Hepatic stellate cell (primary cell): ENCODE measurements at regions not wholly inside any gene's neighbourhood (a gene's known extent, or its start where the extent isn't known, plus 50 kb on each side); places are given as distances from the start of the nearest gene placed in this dataset.
"Not testable (repeated sequence)": the region's sequence is repeated elsewhere in the genome, so short reads cannot be mapped to it uniquely, and the experiment has no call there.

Source experiments
- DNase-seq: peaks from one replicate; pipeline ENCODE4 v3.0.0; 2011; ENCODE audit warnings: low spot score

DNA sequence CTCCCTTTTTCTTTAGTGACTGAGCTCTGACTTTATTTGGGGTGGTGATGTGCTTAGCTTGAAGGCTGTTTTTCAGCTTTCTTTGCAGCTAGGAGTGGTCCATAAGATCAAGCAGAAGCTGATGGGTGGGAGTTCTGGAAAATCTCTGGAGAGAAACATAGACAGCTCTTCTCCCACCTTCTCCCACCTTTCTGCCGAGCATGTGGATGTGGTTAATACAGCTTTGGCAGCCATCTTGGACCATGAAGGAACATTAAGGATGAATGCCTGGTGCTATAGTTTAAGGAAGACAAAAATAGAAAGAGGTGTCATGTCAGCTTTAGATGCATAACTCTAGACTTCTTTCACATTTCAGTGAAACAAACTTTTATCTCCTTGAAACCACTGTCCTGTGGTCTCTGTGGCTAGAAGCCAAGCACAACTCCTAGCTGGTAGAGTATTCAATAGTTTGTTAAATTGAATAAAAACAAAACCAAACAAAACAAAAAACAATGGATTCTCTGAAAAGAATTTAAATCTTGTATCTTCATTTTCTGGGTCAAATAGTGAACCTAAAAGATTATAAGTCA, 203.6 kb upstream of the SESN3 start:
- no peak for DNase-seq

DNA sequence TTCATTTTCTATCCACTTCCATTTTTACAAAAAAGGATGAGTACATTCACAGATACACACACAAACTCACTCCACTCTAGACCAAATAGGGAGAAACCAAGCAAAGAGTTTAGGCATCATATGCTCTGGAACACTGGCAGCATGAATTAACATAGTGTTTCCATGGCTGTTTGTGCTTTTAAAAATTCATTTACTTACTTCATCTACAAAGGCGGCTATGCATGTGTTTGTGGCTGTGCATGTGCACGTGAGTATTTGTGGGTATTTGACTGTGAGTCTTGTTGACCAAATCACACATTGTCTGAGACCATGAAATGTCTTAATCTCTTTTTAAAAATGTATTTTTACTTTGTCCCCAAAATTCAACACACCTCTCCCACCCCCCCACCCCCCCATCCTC, 203.0 kb upstream of the SESN3 start:
- no peak for DNase-seq

- DNase-seq: no peak
These were observed 201.9 kb upstream of the SESN3 start for GRCh38 chr11:95432714-95433503.

- no peak for DNase-seq
These were observed 198.4 kb upstream of the SESN3 start for GRCh38 chr11:95429376-95429907.

DNA sequence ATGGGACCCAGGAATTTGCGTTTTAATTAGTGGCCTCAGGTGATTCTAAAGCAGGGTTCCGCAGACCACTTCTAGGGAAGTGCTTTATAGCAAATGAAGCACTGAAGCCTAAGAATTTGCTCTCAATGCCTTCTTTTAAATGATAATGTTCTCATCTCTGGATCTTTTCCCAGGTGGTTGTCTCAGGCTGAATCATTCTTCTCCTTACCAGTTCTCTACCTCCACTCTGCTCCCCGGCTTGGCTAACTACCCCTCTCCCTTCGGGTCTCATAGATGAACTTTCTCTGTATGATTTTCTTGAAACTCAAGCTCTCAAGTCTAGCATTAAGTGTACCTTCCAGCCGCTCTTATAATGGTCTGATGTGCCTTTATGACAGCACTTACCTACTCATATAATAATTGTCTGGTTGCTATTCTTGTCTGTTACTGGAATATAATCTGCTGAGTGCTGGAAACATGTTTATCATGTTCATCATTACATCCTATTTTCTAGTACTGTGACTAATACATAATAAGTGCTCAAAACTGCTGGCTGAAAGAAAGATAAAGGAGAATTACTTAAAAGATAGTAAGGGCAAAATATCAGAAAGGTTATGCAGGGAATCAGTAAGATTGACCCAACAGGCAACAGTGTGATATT, 195.9 kb upstream of the SESN3 start:
- DNase-seq: no peak

DNA sequence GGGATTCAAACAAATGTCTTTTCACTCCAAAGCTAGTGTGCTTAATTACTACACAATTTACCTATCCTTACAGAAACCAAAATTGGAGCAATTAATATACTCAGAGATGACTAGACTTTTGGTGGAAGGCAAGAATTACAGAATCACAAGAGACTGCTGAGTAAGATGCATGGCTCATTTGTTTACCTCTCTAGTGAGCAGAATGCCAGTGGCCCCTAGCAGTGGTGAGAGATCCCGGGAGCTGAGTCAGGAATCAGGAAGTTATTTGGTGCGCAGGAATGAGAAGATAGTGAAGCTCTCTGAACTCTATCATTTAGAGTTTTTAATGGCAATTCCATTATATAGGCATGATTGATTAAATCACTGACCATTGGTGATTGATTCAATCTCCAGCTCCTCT, 188.9 kb upstream of the SESN3 start:
- peak; percentile 10 for DNase-seq

DNA sequence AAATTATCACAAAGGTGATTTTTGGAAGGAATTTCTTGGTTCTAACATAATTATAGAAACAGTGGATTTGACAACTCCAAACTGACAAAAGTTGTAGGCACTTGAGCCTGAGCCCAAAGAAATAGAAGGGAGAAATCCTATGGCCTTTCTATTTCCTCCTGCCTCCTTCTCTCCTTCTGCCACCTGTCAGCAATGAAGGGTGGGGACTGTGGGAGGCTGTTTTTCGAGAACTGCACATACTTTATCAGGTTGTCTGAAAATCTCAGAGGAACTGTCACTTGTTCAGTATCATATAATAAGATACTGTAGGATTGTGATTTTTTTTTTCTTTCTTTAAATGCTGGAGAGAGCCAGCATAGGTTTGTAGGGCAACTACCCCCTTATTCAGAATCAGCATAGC, 187.9 kb upstream of the SESN3 start:
- DNase-seq: no peak

GRCh38 chr11:95417832-95418231, 186.8 kb upstream of the SESN3 start:
- DNase-seq: no peak

GRCh38 chr11:95415837-95416304, 184.9 kb upstream of the SESN3 start:
- DNase-seq: no peak

- DNase-seq: no peak
These were observed 183.2 kb upstream of the SESN3 start for GRCh38 chr11:95414217-95414616.

DNA sequence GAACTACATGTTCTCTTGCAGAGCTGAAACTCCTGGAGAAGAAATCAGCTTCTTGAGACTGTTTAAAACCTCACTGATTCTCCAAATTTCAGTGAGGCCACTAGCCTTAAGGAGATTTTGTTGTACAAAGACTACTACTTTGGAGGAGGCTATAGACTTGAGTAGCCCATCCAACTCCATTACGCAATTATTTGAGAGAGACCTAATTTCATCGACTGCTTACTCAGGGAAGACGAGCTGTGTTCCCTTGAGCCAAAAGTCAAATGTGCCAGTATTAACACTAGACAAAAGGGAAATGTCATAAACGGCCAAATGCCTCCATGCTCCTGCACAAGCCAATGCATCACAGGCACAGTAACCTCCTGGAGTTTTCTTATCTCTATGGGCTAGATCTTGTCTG, 182.8 kb upstream of the SESN3 start:
- no peak for DNase-seq

DNA sequence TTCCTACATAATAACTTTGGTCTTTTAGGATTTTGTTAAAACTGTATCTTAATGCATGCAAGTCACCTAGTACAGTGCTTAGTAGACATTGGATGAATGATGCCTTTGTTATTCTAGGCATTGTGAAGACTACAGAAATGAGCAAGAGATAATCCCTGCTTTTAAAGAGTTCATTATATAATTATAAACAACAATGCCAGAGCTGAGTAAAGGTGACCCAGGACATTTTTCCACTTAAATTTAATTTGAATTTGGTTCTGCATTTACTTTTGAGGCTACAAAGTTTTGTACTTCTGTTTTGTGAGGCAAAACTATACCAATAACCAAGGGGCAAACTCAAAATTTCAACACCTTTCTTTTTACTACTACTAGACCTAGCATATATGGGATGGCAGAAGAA, 182.0 kb upstream of the SESN3 start:
- no peak for DNase-seq

DNA sequence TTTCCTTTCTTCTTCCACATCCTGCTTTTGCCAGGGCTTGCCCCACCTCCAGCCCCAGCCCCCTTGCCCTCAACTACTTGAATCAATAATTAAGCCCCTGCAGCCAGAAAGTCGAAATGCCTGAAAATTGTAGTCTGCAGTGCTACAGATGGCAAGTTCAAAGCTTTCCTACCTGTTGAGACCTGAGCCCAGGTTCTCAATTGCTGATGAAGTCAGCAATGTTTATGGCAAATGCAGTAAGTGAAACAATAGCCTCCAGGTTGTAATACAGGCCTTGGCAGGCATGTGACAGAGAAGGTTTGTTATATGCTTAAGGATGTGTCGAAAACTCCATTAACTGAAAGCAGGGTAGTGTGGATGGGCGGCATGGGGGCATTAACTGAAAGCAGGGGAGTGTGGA, 181.1 kb upstream of the SESN3 start:
- DNase-seq: no peak

DNA sequence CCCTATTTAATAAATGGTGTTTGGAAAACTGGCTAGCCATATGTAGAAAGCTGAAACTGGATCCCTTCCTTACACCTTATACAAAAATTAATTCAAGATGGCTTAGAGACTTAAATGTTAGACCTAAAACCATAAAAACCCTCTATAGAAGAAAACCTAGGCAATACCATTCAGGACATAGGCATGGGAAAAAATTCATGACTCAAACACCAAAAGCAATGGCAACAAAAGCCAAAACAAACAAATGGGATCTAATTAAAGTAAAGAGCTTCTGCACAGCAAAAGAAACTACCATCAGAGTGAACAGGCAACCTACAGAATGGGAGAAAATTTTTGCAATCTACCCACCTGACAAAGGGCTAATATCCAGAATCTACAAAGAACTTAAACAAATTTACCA, 179.7 kb upstream of the SESN3 start:
- not testable (repeated sequence) for DNase-seq

DNA sequence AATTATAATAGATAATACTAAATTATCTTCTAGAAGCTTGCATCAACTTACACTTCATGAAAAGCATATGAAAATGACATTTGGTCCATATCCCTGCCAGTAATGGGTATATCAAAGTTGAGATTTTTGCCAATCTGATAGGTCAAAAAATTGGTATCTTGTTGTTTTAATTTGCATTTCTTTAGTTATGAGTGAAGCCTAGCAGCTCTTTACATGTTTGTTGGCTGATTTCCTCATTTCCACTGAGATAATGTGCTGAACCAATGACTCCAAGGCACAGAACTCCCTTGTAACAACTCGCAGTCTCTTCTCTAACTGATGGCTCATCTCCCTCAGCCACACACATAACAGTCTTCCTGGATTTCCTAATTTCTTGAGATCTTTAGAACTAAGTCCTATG, 175.3 kb upstream of the SESN3 start:
- no peak for DNase-seq

GRCh38 chr11:95404370-95404769, 173.4 kb upstream of the SESN3 start:
- DNase-seq: no peak

DNA sequence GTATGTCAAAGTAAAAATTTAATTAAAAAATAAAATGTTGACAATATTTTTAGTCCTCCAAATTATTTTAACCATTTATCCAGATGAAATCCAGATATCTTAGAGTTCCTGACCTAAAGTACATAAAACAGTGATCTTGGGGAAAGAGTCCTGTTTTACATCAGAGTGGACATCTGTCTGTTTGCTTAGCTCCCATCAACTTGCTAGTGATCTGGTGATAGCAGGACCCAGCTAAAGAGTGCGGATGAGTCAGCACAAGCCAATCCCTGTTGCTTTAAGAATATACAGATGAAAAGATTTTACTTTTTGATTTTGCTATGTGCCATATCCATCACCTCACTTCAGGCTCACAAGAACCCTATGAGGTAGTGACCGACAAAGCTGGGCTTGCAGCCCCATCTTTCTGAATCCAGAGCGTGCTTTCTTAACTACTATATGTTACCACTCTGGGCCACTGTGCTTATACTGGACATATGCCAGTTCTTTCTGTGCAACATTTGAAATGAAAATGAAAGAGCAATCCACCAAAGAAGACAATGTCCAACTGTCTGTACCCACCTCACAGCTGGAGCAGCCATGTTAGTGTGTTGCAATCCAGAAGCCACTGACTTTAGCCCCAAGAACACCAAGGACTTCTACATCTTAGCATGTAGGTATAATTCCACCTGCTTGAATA, 167.6 kb upstream of the SESN3 start:
- no peak for DNase-seq

GRCh38 chr11:95392644-95393043, 161.6 kb upstream of the SESN3 start:
- no peak for DNase-seq

DNA sequence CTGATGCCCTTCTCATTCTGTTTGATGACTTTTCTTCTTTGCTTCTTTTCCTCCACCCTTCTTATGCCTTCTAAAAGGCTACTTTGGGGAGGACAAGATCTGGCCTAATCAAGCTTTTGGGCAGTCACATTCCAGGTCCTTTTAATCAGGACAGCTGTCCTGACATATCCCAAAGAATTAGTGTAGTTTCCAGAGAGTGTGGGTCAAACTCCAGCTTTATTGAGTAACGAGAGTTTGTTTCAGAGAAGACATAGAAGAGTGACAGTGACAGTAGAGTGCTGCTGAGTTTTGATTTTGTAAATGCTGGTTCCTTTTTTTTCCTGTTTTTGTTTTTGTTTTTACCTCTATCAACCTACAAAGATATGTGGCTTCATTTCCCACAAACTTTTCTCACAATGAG, 158.4 kb upstream of the SESN3 start:
- DNase-seq: no peak

GRCh38 chr11:95388086-95388485, 157.1 kb upstream of the SESN3 start:
- DNase-seq: no peak

- DNase-seq: no peak
These were observed 156.3 kb upstream of the SESN3 start for GRCh38 chr11:95387325-95387724.

DNA sequence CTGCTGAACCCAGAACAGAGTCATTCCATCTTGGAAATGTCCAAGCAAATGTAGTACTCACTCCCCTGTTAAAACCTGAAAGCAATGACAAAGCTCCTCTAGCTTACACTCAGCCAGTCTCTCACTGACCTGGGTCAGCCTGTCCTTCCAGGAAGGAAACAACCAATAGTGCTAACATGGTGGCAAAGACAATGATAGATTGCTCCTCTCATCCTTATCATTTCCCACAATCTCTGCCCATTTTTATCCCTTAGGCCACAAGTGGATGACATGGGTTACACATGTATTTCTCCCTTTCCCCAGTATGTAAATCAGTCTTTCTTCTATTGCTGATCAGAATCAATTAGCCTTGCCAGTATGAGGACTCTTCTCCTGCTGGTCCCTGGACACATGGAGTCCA, 154.6 kb upstream of the SESN3 start:
- no peak for DNase-seq

GRCh38 chr11:95379479-95379878, 148.5 kb upstream of the SESN3 start:
- DNase-seq: no peak
